GM12878 (cell line): ENCODE measurements at regions not wholly inside any gene's neighbourhood (a gene's known extent, or its start where the extent isn't known, plus 50 kb on each side); places are given as distances from the start of the nearest gene placed in this dataset.

ENCODE experiments used
- ATAC-seq: fragments of 200-7000 bp; cut with Tn5 transposase; 3 replicates; pipeline ENCODE4 v1.9.1; 2020; ENCODE audit warnings: mild to moderate bottlenecking, moderate library complexity
- BruUV-seq: library from RNA; stranded (reverse); fragments of 400-500 nt; replicated peaks from 2 replicates; lab custom pipeline; 2021; lab: Mats Ljungman, UMichigan
- CTCF ChIA-PET: fragments of 300-600 bp; sonication (Branson Sonifier 250); formaldehyde crosslinking; extraction: SDS; loops from one replicate; lab custom pipeline; 2021; ENCODE audit warnings: inconsistent platforms; lab: Yijun Ruan, JAX
- POLR2A ChIA-PET: fragments of 350-600 bp; formaldehyde crosslinking; extraction: SDS; loops from one replicate; lab custom pipeline; 2021; ENCODE audit warnings: inconsistent platforms; lab: Charles Lee
- RAD21 ChIA-PET: fragments of 300-600 bp; sonication (Branson Sonifier 250); formaldehyde crosslinking; loops from one replicate; lab custom pipeline; 2023; ENCODE audit warnings: antibody characterized with exemption; ENCODE audit not compliant: unreplicated experiment; lab: Charles Lee
- SMC1A ChIA-PET: fragments of 300-600 bp; sonication (Branson Sonifier 250); formaldehyde crosslinking; loops from one replicate; lab custom pipeline; 2023; ENCODE audit not compliant: unreplicated experiment, uncharacterized antibody; lab: Charles Lee
- DNase-seq: peaks from one replicate; pipeline ENCODE4 v3.0.0-alpha.2; 2011; ENCODE audit warnings: low read depth, low spot score
- FAIRE-seq: peaks from 3 replicates; lab custom pipeline; 2011; peaks lifted over from hg19 to GRCh38; lab: Jason Lieb, UNC
- H2AFZ ChIP-seq: 2 replicates; pipeline ENCODE4 v1.6.0; 2011; ENCODE audit warnings: low read depth, low read length, control low read depth; ENCODE audit not compliant: control insufficient read depth
- H3K27ac ChIP-seq: 2 replicates; pipeline ENCODE4 v1.5.1; 2011; ENCODE audit warnings: control low read depth; ENCODE audit not compliant: control insufficient read depth, insufficient read depth
- H3K27me3 ChIP-seq, 2 experiments: replicated peaks in 1 of 2; 2 replicates each; pipeline versions ENCODE4 v1.6.0 to v1.6.1; 2011; ENCODE audit warnings: low read length in 1 of 2; ENCODE audit not compliant: control insufficient read depth in 2 of 2, insufficient read depth in 2 of 2
- H3K36me3 ChIP-seq, 2 experiments: 2 replicates each; pipeline ENCODE4 v1.5.1; 2011; ENCODE audit warnings: low read length in 1 of 2; ENCODE audit not compliant: control insufficient read depth in 2 of 2, insufficient read depth in 2 of 2
- H3K4me1 ChIP-seq: 2 replicates; pipeline ENCODE4 v1.6.1; 2011; ENCODE audit warnings: mild to moderate bottlenecking, low read length, moderate library complexity, mixed read lengths; ENCODE audit not compliant: control insufficient read depth, insufficient read depth
- H3K4me2 ChIP-seq: 2 replicates; pipeline ENCODE4 v1.6.0; 2011; ENCODE audit warnings: control low read depth; ENCODE audit not compliant: control insufficient read depth, insufficient read depth
- H3K4me3 ChIP-seq: fragments of 200-600 bp; sonication (generic); 2 replicates; pipeline ENCODE4 v1.5.1; 2016
- H3K79me2 ChIP-seq: 2 replicates; pipeline ENCODE4 v1.6.0; 2011; ENCODE audit warnings: low read length; ENCODE audit not compliant: control insufficient read depth, insufficient read depth
- H3K9ac ChIP-seq: 2 replicates; pipeline ENCODE4 v1.8.0; 2011; ENCODE audit warnings: low read length, control low read depth, mixed read lengths; ENCODE audit not compliant: control insufficient read depth, insufficient read depth
- H3K9me3 ChIP-seq: replicated peaks from 3 replicates; pipeline ENCODE4 v1.5.1; 2011; ENCODE audit warnings: mild to moderate bottlenecking, low read length; ENCODE audit not compliant: control insufficient read depth, insufficient read depth
- H4K20me1 ChIP-seq: 2 replicates; pipeline ENCODE4 v1.6.0; 2011; ENCODE audit not compliant: control insufficient read depth, insufficient read depth
- CHD4 ChIP-seq: fragments of 200-600 bp; sonication (generic); IDR thresholded peaks from 2 replicates; pipeline ENCODE4 v1.6.1; 2016; ENCODE audit warnings: mild to moderate bottlenecking
- CUX1 ChIP-seq: IDR thresholded peaks from 2 replicates; pipeline ENCODE4 v1.6.1; 2012; ENCODE audit warnings: improper control_type of control experiment, low read depth, low read length; ENCODE audit not compliant: insufficient replicate concordance
- IRF4 ChIP-seq: IDR thresholded peaks from 2 replicates; pipeline ENCODE4 v1.6.1; 2011; ENCODE audit warnings: low read depth, low read length
- IRF5 ChIP-seq: fragments of 450-650 bp; IDR thresholded peaks from 2 replicates; pipeline ENCODE4 v1.6.1; 2017; ENCODE audit warnings: borderline replicate concordance
- KLF5 ChIP-seq: fragments of 450-650 bp; IDR thresholded peaks from 2 replicates; pipeline ENCODE4 v1.6.1; 2014; ENCODE audit warnings: mild to moderate bottlenecking; ENCODE audit not compliant: partially characterized antibody
- NBN ChIP-seq: fragments of 450-650 bp; IDR thresholded peaks from 2 replicates; pipeline ENCODE4 v1.6.1; 2016
- RAD21 ChIP-seq: IDR thresholded peaks from 2 replicates; pipeline ENCODE4 v1.6.1; 2011; ENCODE audit warnings: mild to moderate bottlenecking, low read depth, low read length, moderate library complexity; ENCODE audit not compliant: insufficient read depth
- ZNF207 ChIP-seq: fragments of 450-650 bp; IDR thresholded peaks from 2 replicates; pipeline ENCODE4 v1.6.1; 2014; ENCODE audit warnings: antibody characterized with exemption, mild to moderate bottlenecking, borderline replicate concordance
- WGBS: methylation state at CpG from one replicate; pipeline ENCODE4 v1.1.6; 2016; ENCODE audit warnings: low lambda C conversion rate; ENCODE audit not compliant: insufficient replicate concordance, insufficient coverage; ENCODE audit errors: missing lambda C conversion rate; 5-methylcytosine and 5-hydroxymethylcytosine counted together
- in situ Hi-C: fragments of 300-500 bp; cut with MboI; formaldehyde crosslinking; loops from 9 replicates; pipeline ENCODE4 v1.14.3; 2018; ENCODE audit warnings: mixed read lengths
- intact Hi-C: fragments of 100-400 bp; cut with micrococcal nuclease; formaldehyde crosslinking; loops from one replicate; pipeline ENCODE4 v1.14.2; 2022; ENCODE audit not compliant: unreplicated experiment

- ChIA-PET RAD21 (no interaction called here), POLR2A (no interaction called here)
- no peaks in the 10 kb centered on the region for H3K4me1 ChIP-seq
- no peak overlapping the region for H3K4me2 ChIP-seq
- intact Hi-C loops: no loop called here
- ATAC-seq (no peak), FAIRE-seq (no peak)
- H3K79me2 ChIP-seq: no peaks in the 10 kb centered on the region
- no peak overlapping the region for H2AFZ ChIP-seq
- no peak overlapping the region for H3K9ac ChIP-seq
- H3K27me3 ChIP-seq: no peaks in the 10 kb centered on the region; a peak in 1 of 4 replicates
- H3K36me3 ChIP-seq: no peaks in the 10 kb centered on the region
- H3K27ac ChIP-seq: no peak overlapping the region
- no peak for TF ChIP-seq NBN
- no peak for TF ChIP-seq KLF5
- no peak for TF ChIP-seq IRF4
- TF ChIP-seq IRF5: no peak
- no peak for TF ChIP-seq CHD4
- TF ChIP-seq RAD21: no peak
- TF ChIP-seq ZNF207: no peak
- TF ChIP-seq CUX1: no peak
- TF ChIP-seq, all 136 proteins: peak for 0
- WGBS: 29% methylated on average over 16 of the region's 16 CpGs
- no TSS peak for BruUV-seq
- DNase-seq: no peak
- ChIA-PET CTCF (no interaction called here), SMC1A (no interaction called here)
- Histone ChIP-seq H3K4me3 (no peak overlapping the region), H3K9me3 (no peaks in the 10 kb centered on the region), H4K20me1 (no peaks in the 10 kb centered on the region)
- in situ Hi-C loops: no loop called here
Observed at GRCh38 chr22:27300536-27301285, 500.8 kb downstream of the MN1 start.
